ENCODE measurements at regions not wholly inside any gene's neighbourhood (a gene's known extent, or its start where the extent isn't known, plus 50 kb on each side); places are given as distances from the start of the nearest gene placed in this dataset.

DNA sequence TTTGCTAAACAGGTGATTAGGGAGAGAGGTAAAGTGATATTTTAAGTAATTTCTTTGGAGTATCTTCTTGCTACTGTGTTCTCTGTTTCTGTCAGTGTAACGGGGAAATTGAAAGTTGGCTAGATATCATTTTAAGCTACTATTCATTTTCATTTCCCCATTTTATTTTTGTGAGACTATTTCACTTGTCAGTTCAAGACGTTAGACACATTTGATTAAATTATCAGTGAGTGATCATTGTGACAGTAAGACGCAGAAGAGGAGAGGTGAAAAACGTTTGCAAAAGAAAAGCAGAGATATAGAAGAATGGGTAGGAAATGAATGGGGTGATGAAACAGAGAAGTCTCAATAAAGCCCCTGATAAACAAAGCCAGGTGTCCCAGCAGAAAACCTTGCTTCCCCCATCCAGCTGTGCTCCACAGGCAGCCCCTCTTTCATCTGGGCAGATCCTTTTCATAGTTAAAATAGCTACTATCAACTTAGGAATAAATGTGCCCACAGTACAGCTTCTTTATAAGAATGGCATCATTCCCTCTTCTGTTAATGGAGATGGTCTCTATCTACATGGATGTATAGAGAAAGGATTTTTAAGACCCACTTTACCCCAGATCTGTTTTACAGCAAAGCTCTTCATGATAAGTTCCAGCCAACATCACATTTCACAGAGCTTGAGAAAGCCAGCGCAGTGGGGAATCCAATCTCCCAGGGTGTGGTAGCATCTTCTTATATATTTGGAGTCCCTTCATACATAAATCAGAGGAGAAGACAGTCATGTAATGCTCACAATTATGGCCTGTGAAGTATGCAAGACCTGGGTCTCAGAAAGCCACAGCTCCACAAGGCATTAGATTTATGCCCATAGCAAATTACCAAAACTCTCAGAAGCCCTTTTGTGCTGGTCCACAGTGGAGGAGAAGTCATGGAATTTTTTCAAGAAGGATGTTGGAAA lies 138.1 kb upstream of the ITGB1 start:
- Mint-ChIP-seq H3K9me3 (peaks cover 30% of the 10 kb centered on the region), H3K36me3 (ENCODE audit: low read depth) (peaks cover 3% of the 10 kb centered on the region), H3K27me3 (ENCODE audit: insufficient read depth) (no peaks in the 10 kb centered on the region), H3K27ac (no peak overlapping the region), H3K4me1 (no peaks in the 10 kb centered on the region), H3K4me3 (no peak overlapping the region)
- H3K36me3 ChIP-seq (ENCODE audit: control insufficient read depth, insufficient read depth, low read length) = no peaks in the 10 kb centered on the region
- no peak overlapping the region for H3K27ac ChIP-seq (ENCODE audit: low read depth, low read length)
- H3K27me3 ChIP-seq (ENCODE audit: control insufficient read depth, insufficient read depth, low read length, poor library complexity, severe bottlenecking) = no peaks in the 10 kb centered on the region
- no peak overlapping the region for H3K4me3 ChIP-seq (ENCODE audit: low read length)
- TF ChIP-seq, protein P1, sequence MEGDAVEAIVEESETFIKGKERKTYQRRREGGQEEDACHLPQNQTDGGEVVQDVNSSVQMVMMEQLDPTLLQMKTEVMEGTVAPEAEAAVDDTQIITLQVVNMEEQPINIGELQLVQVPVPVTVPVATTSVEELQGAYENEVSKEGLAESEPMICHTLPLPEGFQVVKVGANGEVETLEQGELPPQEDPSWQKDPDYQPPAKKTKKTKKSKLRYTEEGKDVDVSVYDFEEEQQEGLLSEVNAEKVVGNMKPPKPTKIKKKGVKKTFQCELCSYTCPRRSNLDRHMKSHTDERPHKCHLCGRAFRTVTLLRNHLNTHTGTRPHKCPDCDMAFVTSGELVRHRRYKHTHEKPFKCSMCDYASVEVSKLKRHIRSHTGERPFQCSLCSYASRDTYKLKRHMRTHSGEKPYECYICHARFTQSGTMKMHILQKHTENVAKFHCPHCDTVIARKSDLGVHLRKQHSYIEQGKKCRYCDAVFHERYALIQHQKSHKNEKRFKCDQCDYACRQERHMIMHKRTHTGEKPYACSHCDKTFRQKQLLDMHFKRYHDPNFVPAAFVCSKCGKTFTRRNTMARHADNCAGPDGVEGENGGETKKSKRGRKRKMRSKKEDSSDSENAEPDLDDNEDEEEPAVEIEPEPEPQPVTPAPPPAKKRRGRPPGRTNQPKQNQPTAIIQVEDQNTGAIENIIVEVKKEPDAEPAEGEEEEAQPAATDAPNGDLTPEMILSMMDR (conservative IDR thresholded peaks at IDR 0.05) = no peak
- peaks cover 3% of the 10 kb centered on the region for H3K4me1 ChIP-seq (ENCODE audit: control insufficient read depth, insufficient read depth, low read length)
- H3K9me3 ChIP-seq (ENCODE audit: control insufficient read depth, low read length) = peaks cover 42% of the 10 kb centered on the region
- WGBS, 2 experiments (ENCODE audit: insufficient coverage in 1 of 2, insufficient read length in 1 of 2) = 58 to 62% methylated on average over 2 to 5 of the region's 5 CpGs
- DNase-seq = no peak
- no peak overlapping the region for H3K9ac ChIP-seq (ENCODE audit: extremely low read depth, low read length, poor library complexity, severe bottlenecking)

DNA sequence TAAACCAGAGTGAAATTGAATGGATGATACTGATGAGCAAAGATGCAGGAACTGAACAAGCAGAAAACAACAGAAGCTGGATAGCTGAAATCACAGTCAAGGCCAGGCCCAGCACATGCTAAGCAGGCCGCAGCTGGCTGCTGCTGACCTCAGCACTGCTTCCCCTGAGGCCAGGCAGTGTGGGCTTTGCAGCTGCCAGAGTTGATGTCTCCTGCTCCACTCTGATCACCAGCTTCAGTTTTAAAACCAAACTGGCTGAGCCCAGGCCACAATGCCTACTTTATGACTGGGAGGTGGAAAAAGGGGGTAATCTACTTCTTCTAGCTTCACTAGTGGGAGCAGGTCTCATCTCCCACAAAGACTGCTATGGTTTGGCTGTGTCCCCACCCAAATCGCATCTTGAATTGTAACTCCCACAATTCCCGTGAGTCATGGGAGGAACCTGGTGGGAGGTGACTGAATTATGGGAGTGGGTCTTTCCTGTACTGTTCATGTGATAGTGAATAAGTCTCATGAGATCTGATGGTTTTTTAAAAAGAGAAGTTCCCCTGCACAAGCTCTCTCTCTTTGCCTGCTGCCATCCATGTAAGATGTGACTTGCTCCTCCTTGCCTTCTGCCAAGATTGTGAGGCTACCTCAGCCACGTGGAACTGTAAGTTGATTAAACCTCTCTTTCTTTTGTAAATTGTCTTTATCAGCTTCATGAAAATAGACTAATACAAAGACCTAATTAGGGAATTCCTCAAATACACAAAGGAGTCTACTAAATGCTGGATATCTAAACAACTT lies 136.4 kb upstream of the ITGB1 start:
- no peak overlapping the region for H3K27ac ChIP-seq (ENCODE audit: low read depth, low read length)
- H3K4me1 Mint-ChIP-seq = no peaks in the 10 kb centered on the region
- H3K36me3 ChIP-seq (ENCODE audit: control insufficient read depth, insufficient read depth, low read length) = no peaks in the 10 kb centered on the region
- H3K9ac ChIP-seq (ENCODE audit: extremely low read depth, low read length, poor library complexity, severe bottlenecking) = no peak overlapping the region
- H3K9me3 ChIP-seq (ENCODE audit: control insufficient read depth, low read length) = peaks cover 42% of the 10 kb centered on the region
- no peaks in the 10 kb centered on the region for H3K27me3 Mint-ChIP-seq (ENCODE audit: insufficient read depth)
- TF ChIP-seq, protein P1 (conservative IDR thresholded peaks at IDR 0.05) = no peak
- H3K27ac Mint-ChIP-seq = no peak overlapping the region
- H3K4me3 Mint-ChIP-seq = no peak overlapping the region
- WGBS, 2 experiments (ENCODE audit: insufficient coverage in 1 of 2, insufficient read length in 1 of 2) = 89 to 96% methylated on average over 4 of the region's 4 CpGs
- DNase-seq = no peak
- H3K36me3 Mint-ChIP-seq (ENCODE audit: low read depth) = peaks cover 3% of the 10 kb centered on the region
- H3K9me3 Mint-ChIP-seq = peaks cover 30% of the 10 kb centered on the region
- peaks cover 3% of the 10 kb centered on the region for H3K4me1 ChIP-seq (ENCODE audit: control insufficient read depth, insufficient read depth, low read length)
- H3K27me3 ChIP-seq (ENCODE audit: control insufficient read depth, insufficient read depth, low read length, poor library complexity, severe bottlenecking) = no peaks in the 10 kb centered on the region
- peak overlapping the region; percentile 61 for H3K4me3 ChIP-seq (ENCODE audit: low read length)

DNA sequence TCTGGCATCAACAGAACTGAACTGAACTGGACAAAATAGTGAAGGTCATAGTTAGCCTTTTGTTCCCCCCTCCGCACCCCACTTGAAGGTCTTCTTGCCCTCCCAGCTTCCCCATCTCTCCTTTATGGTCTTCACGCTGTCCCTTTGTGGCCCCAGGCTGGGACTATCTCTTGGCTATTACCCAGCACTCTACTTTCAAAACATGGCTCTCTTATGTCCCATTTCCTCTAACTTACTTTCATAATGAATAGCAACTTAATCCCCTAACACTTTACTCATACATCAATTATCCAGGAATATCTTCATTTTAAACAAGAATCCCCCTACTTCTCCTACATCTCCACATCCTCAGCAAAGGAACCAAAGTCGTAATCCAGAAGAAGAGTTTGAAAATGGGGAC lies 135.3 kb upstream of the ITGB1 start:
- Mint-ChIP-seq H3K27ac (no peak overlapping the region), H3K4me3 (no peak overlapping the region), H3K27me3 (ENCODE audit: insufficient read depth) (no peaks in the 10 kb centered on the region), H3K36me3 (ENCODE audit: low read depth) (peaks cover 3% of the 10 kb centered on the region), H3K9me3 (peaks cover 30% of the 10 kb centered on the region), H3K4me1 (no peaks in the 10 kb centered on the region)
- 92 to 96% methylated on average over 3 of the region's 3 CpGs for WGBS, 2 experiments (ENCODE audit: insufficient coverage in 1 of 2, insufficient read length in 1 of 2)
- Histone ChIP-seq H3K4me1 (ENCODE audit: control insufficient read depth, insufficient read depth, low read length) (peaks cover 3% of the 10 kb centered on the region), H3K27me3 (ENCODE audit: control insufficient read depth, insufficient read depth, low read length, poor library complexity, severe bottlenecking) (no peaks in the 10 kb centered on the region), H3K9me3 (ENCODE audit: control insufficient read depth, low read length) (peaks cover 37% of the 10 kb centered on the region), H3K4me3 (ENCODE audit: low read length) (no peak overlapping the region), H3K27ac (ENCODE audit: low read depth, low read length) (no peak overlapping the region), H3K9ac (ENCODE audit: extremely low read depth, low read length, poor library complexity, severe bottlenecking) (no peak overlapping the region), H3K36me3 (ENCODE audit: control insufficient read depth, insufficient read depth, low read length) (no peaks in the 10 kb centered on the region)
- DNase-seq = no peak
- TF ChIP-seq, protein P1 (conservative IDR thresholded peaks at IDR 0.05) = no peak

Data from endodermal cell (in vitro differentiated cells).